ENCODE measurements at regions not wholly inside any gene's neighbourhood (a gene's known extent, or its start where the extent isn't known, plus 50 kb on each side); places are given as distances from the start of the nearest gene placed in this dataset.
"Not testable (repeated sequence)": the region's sequence is repeated elsewhere in the genome, so short reads cannot be mapped to it uniquely, and the experiment has no call there.

GRCh38 chr6:141963543-141964295, 169.0 kb upstream of the GJE1 start:
- Mint-ChIP-seq H3K27me3 (no peaks in the 10 kb centered on the region), H3K27ac (no peak overlapping the region), H3K4me3 (no peak overlapping the region), H3K9me3 (no peaks in the 10 kb centered on the region), H3K4me1 (no peaks in the 10 kb centered on the region), H3K36me3 (ENCODE audit: low read depth) (no peaks in the 10 kb centered on the region)
- DNase-seq: no peak
- POLR2A ChIA-PET: interaction anchor here (0.5 kb wide), 1 partner anchor 68 kb away, joined by 4 read pairs; no protein-coding TSS in a partner anchor
- CTCF ChIA-PET: no interaction called here

GRCh38 chr6:141957271-141957670, 175.5 kb upstream of the GJE1 start:
- ChIA-PET CTCF (no interaction called here), POLR2A (no interaction called here)
- no peaks in the 10 kb centered on the region for H3K4me1 Mint-ChIP-seq
- no peaks in the 10 kb centered on the region for H3K27me3 Mint-ChIP-seq
- H3K4me3 Mint-ChIP-seq: no peak overlapping the region
- H3K36me3 Mint-ChIP-seq (ENCODE audit: low read depth): no peaks in the 10 kb centered on the region
- H3K9me3 Mint-ChIP-seq: peaks cover 16% of the 10 kb centered on the region
- no peak for DNase-seq
- no peak overlapping the region for H3K27ac Mint-ChIP-seq

GRCh38 chr6:141956868-141957267, 175.9 kb upstream of the GJE1 start:
- ChIA-PET CTCF (no interaction called here), POLR2A (no interaction called here)
- H3K4me1 Mint-ChIP-seq: no peaks in the 10 kb centered on the region
- peaks cover 19% of the 10 kb centered on the region for H3K9me3 Mint-ChIP-seq
- H3K36me3 Mint-ChIP-seq (ENCODE audit: low read depth): no peaks in the 10 kb centered on the region
- H3K27me3 Mint-ChIP-seq: no peaks in the 10 kb centered on the region
- H3K27ac Mint-ChIP-seq: no peak overlapping the region
- H3K4me3 Mint-ChIP-seq: no peak overlapping the region
- no peak for DNase-seq

- Mint-ChIP-seq H3K4me1 (no peaks in the 10 kb centered on the region), H3K27ac (no peak overlapping the region), H3K9me3 (peaks cover 19% of the 10 kb centered on the region), H3K4me3 (no peak overlapping the region), H3K36me3 (ENCODE audit: low read depth) (no peaks in the 10 kb centered on the region), H3K27me3 (no peaks in the 10 kb centered on the region)
- ChIA-PET POLR2A (no interaction called here), CTCF (no interaction called here)
- DNase-seq: no peak
Measured at GRCh38 chr6:141956046-141956761, 176.5 kb upstream of the GJE1 start.

GRCh38 chr6:141953072-141953471, 179.7 kb upstream of the GJE1 start:
- ChIA-PET POLR2A (no interaction called here), CTCF (no interaction called here)
- no peak overlapping the region for H3K27ac Mint-ChIP-seq
- no peaks in the 10 kb centered on the region for H3K36me3 Mint-ChIP-seq (ENCODE audit: low read depth)
- no peak for DNase-seq
- H3K4me1 Mint-ChIP-seq: no peaks in the 10 kb centered on the region
- H3K27me3 Mint-ChIP-seq: no peaks in the 10 kb centered on the region
- no peak overlapping the region for H3K4me3 Mint-ChIP-seq
- H3K9me3 Mint-ChIP-seq: peaks cover 19% of the 10 kb centered on the region

GRCh38 chr6:141946502-141946901, 186.2 kb upstream of the GJE1 start:
- H3K27me3 Mint-ChIP-seq: no peaks in the 10 kb centered on the region
- no peaks in the 10 kb centered on the region for H3K36me3 Mint-ChIP-seq (ENCODE audit: low read depth)
- ChIA-PET POLR2A (no interaction called here), CTCF (no interaction called here)
- H3K4me3 Mint-ChIP-seq: no peak overlapping the region
- no peak overlapping the region for H3K27ac Mint-ChIP-seq
- no peak for DNase-seq
- no peaks in the 10 kb centered on the region for H3K4me1 Mint-ChIP-seq
- H3K9me3 Mint-ChIP-seq: peaks cover 16% of the 10 kb centered on the region

GRCh38 chr6:141938664-141939063, 194.1 kb upstream of the GJE1 start:
- Mint-ChIP-seq H3K36me3 (ENCODE audit: low read depth) (no peaks in the 10 kb centered on the region), H3K4me3 (no peak overlapping the region), H3K27me3 (no peaks in the 10 kb centered on the region), H3K4me1 (no peaks in the 10 kb centered on the region), H3K27ac (no peak overlapping the region), H3K9me3 (peaks cover 15% of the 10 kb centered on the region)
- CTCF ChIA-PET: no interaction called here
- POLR2A ChIA-PET: no interaction called here
- DNase-seq: no peak

GRCh38 chr6:141932685-141933084, 200.0 kb upstream of the GJE1 start:
- H3K4me1 Mint-ChIP-seq: no peaks in the 10 kb centered on the region
- no peaks in the 10 kb centered on the region for H3K27me3 Mint-ChIP-seq
- no peaks in the 10 kb centered on the region for H3K9me3 Mint-ChIP-seq
- no peak overlapping the region for H3K4me3 Mint-ChIP-seq
- no peaks in the 10 kb centered on the region for H3K36me3 Mint-ChIP-seq (ENCODE audit: low read depth)
- ChIA-PET POLR2A (no interaction called here), CTCF (no interaction called here)
- H3K27ac Mint-ChIP-seq: no peak overlapping the region
- DNase-seq: no peak

GRCh38 chr6:141926200-141926900, 206.4 kb upstream of the GJE1 start:
- H3K9me3 Mint-ChIP-seq; H3K27ac Mint-ChIP-seq; DNase-seq; H3K36me3 Mint-ChIP-seq (ENCODE audit: low read depth); POLR2A ChIA-PET; H3K4me1 Mint-ChIP-seq; H3K27me3 Mint-ChIP-seq; H3K4me3 Mint-ChIP-seq; CTCF ChIA-PET: not testable (repeated sequence)

- no peak for DNase-seq
- Mint-ChIP-seq H3K4me3 (no peak overlapping the region), H3K36me3 (ENCODE audit: low read depth) (no peaks in the 10 kb centered on the region), H3K27me3 (no peaks in the 10 kb centered on the region), H3K27ac (no peak overlapping the region), H3K4me1 (no peaks in the 10 kb centered on the region), H3K9me3 (peaks cover 3% of the 10 kb centered on the region)
- ChIA-PET CTCF (no interaction called here), POLR2A (no interaction called here)
Measured at GRCh38 chr6:141925001-141925400, 207.7 kb upstream of the GJE1 start.

GRCh38 chr6:141922898-141923297, 209.8 kb upstream of the GJE1 start:
- ChIA-PET POLR2A (no interaction called here), CTCF (no interaction called here)
- no peaks in the 10 kb centered on the region for H3K4me1 Mint-ChIP-seq
- no peak overlapping the region for H3K27ac Mint-ChIP-seq
- no peaks in the 10 kb centered on the region for H3K36me3 Mint-ChIP-seq (ENCODE audit: low read depth)
- H3K27me3 Mint-ChIP-seq: no peaks in the 10 kb centered on the region
- H3K4me3 Mint-ChIP-seq: no peak overlapping the region
- no peak for DNase-seq
- H3K9me3 Mint-ChIP-seq: peaks cover 3% of the 10 kb centered on the region

GRCh38 chr6:141916682-141917505, 215.8 kb upstream of the GJE1 start:
- H3K27me3 Mint-ChIP-seq; DNase-seq; H3K4me3 Mint-ChIP-seq; H3K4me1 Mint-ChIP-seq; H3K27ac Mint-ChIP-seq; H3K36me3 Mint-ChIP-seq (ENCODE audit: low read depth); POLR2A ChIA-PET; CTCF ChIA-PET; H3K9me3 Mint-ChIP-seq: not testable (repeated sequence)

- Mint-ChIP-seq H3K4me3 (no peak overlapping the region), H3K4me1 (no peaks in the 10 kb centered on the region), H3K9me3 (peaks cover 2% of the 10 kb centered on the region), H3K27ac (no peak overlapping the region), H3K27me3 (no peaks in the 10 kb centered on the region), H3K36me3 (ENCODE audit: low read depth) (no peaks in the 10 kb centered on the region)
- ChIA-PET POLR2A (no interaction called here), CTCF (no interaction called here)
- DNase-seq: no peak
Measured at GRCh38 chr6:141914646-141915045, 218.1 kb upstream of the GJE1 start.

Measured in activated CD4-positive, alpha-beta T cell treated with anti-CD3 and anti-CD28 coated beads, Interleukin-2, amount 10 ng/mL, durations not matched to agents 7 days and 5 days (primary cell).